Tibial nerve (tissue), 4 donors: ENCODE measurements at regions not wholly inside any gene's neighbourhood (a gene's known extent, or its start where the extent isn't known, plus 50 kb on each side); places are given as distances from the start of the nearest gene placed in this dataset.

Experiments used
- DNase-seq, 2 donors: peaks; one replicate each; pipeline ENCODE4 v3.0.0-alpha.2; 2019; ENCODE audit warnings: low spot score in 2 of 2
- H3K27ac ChIP-seq, 4 donors: fragments of 200-600 bp; sonication (generic) in 3 of 4; one replicate each; pipeline ENCODE4 v1.5.1; 2017 to 2019; ENCODE audit warnings: mild to moderate bottlenecking in 1 of 4
- H3K27me3 ChIP-seq, 2 donors: fragments of 200-600 bp; sonication (generic) in 1 of 2; one replicate each; pipeline versions ENCODE4 v1.5.1 to v1.6.0; 2017 to 2019
- H3K36me3 ChIP-seq, 3 donors: fragments of 200-600 bp; sonication (generic); one replicate each; pipeline ENCODE4 v1.5.1; 2018 to 2019
- H3K4me1 ChIP-seq, 4 donors: fragments of 200-600 bp; sonication (generic) in 3 of 4; one replicate each; pipeline ENCODE4 v1.5.1; 2017 to 2019
- H3K4me3 ChIP-seq, 4 donors: fragments of 200-600 bp; sonication (generic) in 3 of 4; one replicate each; pipeline ENCODE4 v1.5.1; 2017 to 2019; ENCODE audit warnings: mild to moderate bottlenecking in 1 of 4, moderate library complexity in 1 of 4
- H3K9me3 ChIP-seq, 4 donors: fragments of 200-600 bp; sonication (generic) in 3 of 4; one replicate each; pipeline ENCODE4 v1.5.1; 2017 to 2019
- EP300 ChIP-seq, 2 donors: sonication (generic); formaldehyde crosslinking; IDR thresholded peaks; one replicate each; pipeline ENCODE4 v1.6.1; 2017; ENCODE audit warnings: antibody characterized with exemption in 2 of 2, mild to moderate bottlenecking in 1 of 2
- POLR2A ChIP-seq, 2 donors: fragments of 450-650 bp; IDR thresholded peaks; one replicate each; pipeline ENCODE4 v1.6.1; 2017; ENCODE audit warnings: antibody characterized with exemption in 2 of 2, mild to moderate bottlenecking in 2 of 2, moderate library complexity in 2 of 2
- WGBS, 2 donors: methylation state at CpG; one replicate each; pipeline ENCODE4 v1.1.5; 2018; 5-methylcytosine and 5-hydroxymethylcytosine counted together
- TF ChIP-seq, protein P1 (sequence below), 5 experiments: fragments of 200-600 bp in 3 of 5; fragments of 450-650 bp in 2 of 5; sonication (generic) in 3 of 5; IDR thresholded peaks; one replicate each; pipeline ENCODE4 v1.5.1; 2016 to 2019; ENCODE audit warnings: antibody characterized with exemption in 5 of 5, mild to moderate bottlenecking in 3 of 5, moderate library complexity in 2 of 5

DNA sequence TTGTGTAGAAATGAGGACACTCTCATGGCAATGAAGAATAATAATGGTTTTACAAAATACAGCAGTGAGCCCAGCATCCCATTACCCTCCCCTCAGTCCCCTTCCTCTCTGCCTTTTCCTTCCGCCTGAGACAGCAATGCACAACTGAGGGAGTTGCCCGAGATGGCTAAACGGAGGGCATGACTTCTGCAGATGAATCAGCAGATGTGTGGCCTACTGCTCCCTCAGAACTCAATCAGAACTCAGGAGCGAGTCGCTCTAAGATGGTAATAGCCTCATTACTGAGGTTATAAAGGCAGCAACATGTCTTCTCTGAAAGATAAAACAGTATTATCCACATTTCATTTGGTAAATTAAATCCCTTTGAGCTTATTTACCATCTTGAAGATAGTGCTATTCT lies 326.6 kb downstream of the ENC1 start:
- Histone ChIP-seq H3K9me3 (no peaks in the 10 kb centered on the region), H3K27ac (no peak overlapping the region), H3K4me1 (peaks cover 0 to 12% (median 0%) of the 10 kb centered on the region in 4 donors), H3K36me3 (no peaks in the 10 kb centered on the region), H3K27me3 (no peaks in the 10 kb centered on the region), H3K4me3 (no peak overlapping the region)
- DNase-seq: no peak
- TF ChIP-seq POLR2A (IDR thresholded peaks at IDR 0.05): no peak
- TF ChIP-seq EP300 (IDR thresholded peaks at IDR 0.05): no peak
- TF ChIP-seq, protein P1, sequence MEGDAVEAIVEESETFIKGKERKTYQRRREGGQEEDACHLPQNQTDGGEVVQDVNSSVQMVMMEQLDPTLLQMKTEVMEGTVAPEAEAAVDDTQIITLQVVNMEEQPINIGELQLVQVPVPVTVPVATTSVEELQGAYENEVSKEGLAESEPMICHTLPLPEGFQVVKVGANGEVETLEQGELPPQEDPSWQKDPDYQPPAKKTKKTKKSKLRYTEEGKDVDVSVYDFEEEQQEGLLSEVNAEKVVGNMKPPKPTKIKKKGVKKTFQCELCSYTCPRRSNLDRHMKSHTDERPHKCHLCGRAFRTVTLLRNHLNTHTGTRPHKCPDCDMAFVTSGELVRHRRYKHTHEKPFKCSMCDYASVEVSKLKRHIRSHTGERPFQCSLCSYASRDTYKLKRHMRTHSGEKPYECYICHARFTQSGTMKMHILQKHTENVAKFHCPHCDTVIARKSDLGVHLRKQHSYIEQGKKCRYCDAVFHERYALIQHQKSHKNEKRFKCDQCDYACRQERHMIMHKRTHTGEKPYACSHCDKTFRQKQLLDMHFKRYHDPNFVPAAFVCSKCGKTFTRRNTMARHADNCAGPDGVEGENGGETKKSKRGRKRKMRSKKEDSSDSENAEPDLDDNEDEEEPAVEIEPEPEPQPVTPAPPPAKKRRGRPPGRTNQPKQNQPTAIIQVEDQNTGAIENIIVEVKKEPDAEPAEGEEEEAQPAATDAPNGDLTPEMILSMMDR (IDR thresholded peaks at IDR 0.05): no peak
- WGBS, 2 donors: 82 to 85% methylated on average over 5 of the region's 5 CpGs

DNA sequence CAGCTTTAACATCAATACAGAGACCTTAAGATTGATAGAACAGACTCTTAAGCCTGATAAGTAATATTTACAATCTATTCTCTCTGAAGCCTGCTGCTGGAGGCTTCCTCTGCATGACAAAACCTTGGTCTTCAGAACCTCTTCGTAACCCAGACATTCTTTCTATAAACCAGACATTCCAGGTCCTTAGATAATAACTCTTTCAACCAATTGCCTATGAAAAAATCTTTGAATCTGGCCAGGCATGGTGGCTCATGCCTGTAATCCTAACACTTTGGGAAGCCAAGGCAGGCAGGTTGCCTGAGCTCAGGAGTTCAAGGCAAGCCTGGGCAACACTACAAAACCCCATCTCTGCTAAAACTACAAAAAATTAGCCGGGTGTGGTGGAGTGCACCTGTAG lies 327.8 kb downstream of the ENC1 start:
- H3K36me3 ChIP-seq: no peaks in the 10 kb centered on the region
- peak overlapping the region in 1 of 4 donors; percentile 3 for H3K27ac ChIP-seq
- H3K27me3 ChIP-seq: no peaks in the 10 kb centered on the region
- no peak for TF ChIP-seq POLR2A (IDR thresholded peaks at IDR 0.05)
- TF ChIP-seq, protein P1 (IDR thresholded peaks at IDR 0.05): no peak
- TF ChIP-seq EP300 (IDR thresholded peaks at IDR 0.05): no peak
- WGBS, 2 donors: 87 to 88% methylated on average over 2 of the region's 2 CpGs
- no peaks in the 10 kb centered on the region for H3K9me3 ChIP-seq
- no peak overlapping the region for H3K4me3 ChIP-seq
- H3K4me1 ChIP-seq: peaks cover 0 to 12% (median 0%) of the 10 kb centered on the region in 4 donors
- no peak for DNase-seq

DNA sequence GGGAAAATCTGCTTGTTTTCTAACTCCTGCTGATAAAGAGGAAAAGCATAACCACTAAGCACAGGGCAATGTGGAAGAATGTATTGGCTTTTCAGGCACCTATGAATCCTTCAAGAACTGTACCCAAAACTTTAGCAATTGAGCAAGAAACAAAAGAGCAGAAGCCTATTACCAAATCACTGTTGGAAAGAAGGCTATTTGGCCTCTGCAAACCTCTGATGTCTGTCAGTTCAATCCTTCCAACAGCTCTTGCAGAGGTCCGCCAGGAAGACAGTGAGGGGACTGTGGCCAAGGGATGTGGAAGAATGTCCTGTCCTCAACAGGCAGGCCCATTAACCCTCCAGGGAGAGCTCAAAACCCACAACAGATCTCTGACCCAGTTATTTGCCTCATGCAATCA lies 328.6 kb downstream of the ENC1 start:
- H3K4me3 ChIP-seq: no peak overlapping the region
- WGBS, 2 donors: 84 to 95% methylated on average over 1 of the region's 1 CpG
- no peaks in the 10 kb centered on the region for H3K36me3 ChIP-seq
- no peaks in the 10 kb centered on the region for H3K9me3 ChIP-seq
- H3K4me1 ChIP-seq: peaks cover 0 to 12% (median 0%) of the 10 kb centered on the region in 4 donors
- TF ChIP-seq, protein P1 (IDR thresholded peaks at IDR 0.05): no peak
- TF ChIP-seq EP300 (IDR thresholded peaks at IDR 0.05): no peak
- no peak for TF ChIP-seq POLR2A (IDR thresholded peaks at IDR 0.05)
- DNase-seq: peak in 1 of 2 donors; percentile 17
- no peaks in the 10 kb centered on the region for H3K27me3 ChIP-seq
- H3K27ac ChIP-seq: peak overlapping the region in 1 of 4 donors; percentile 3

DNA sequence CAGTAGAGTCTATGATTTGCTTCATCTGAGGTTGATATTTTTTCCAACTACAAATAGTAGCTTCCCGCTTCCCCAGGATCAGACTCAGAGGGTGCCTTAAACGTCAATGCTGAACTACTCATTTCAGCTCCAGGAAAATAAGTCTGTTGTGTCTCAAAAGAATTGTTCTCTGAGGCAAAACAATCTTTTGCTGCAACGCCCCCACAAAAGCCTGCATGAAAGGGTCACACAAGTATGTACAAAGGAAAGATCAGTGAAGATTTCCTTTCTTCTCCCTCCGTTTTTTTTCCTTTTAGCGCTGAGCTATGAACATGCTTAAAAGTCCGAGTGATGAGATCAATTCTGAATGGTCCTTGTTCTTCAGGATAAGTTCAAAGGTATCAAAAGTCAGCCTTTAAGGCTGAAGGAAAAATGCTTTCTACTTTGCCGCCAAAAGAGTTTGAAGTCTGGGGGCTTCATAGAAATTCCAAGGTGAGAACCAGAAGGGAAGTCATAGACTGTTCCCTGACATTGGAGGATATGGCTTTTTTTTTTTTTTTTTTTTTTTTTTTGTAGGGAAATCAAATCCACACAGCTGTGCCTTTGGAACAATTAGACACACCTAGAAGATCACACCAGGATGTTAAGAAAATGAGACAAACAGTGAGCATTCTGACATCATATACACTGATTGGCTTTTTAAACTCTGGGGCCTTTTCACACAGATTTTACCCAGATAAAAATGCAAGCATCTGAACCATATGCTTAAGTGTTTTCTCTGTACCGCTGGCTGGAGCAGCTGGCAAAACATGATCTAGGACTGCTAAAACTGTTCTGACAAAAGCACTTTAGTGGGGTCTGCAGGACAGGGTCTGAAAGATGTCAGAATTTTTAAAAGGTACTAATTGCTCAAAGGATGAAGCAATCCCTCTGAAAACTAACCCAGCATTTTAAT lies 329.3 kb downstream of the ENC1 start:
- Histone ChIP-seq H3K36me3 (no peaks in the 10 kb centered on the region), H3K9me3 (no peaks in the 10 kb centered on the region), H3K27me3 (no peaks in the 10 kb centered on the region), H3K27ac (no peak overlapping the region), H3K4me1 (peaks cover 0 to 12% (median 0%) of the 10 kb centered on the region in 4 donors), H3K4me3 (no peak overlapping the region)
- 34 to 40% methylated on average over 8 of the region's 8 CpGs for WGBS, 2 donors
- no peak for DNase-seq
- TF ChIP-seq, protein P1 (IDR thresholded peaks at IDR 0.05): no peak
- TF ChIP-seq EP300 (IDR thresholded peaks at IDR 0.05) (no peak), POLR2A (IDR thresholded peaks at IDR 0.05) (no peak)

DNA sequence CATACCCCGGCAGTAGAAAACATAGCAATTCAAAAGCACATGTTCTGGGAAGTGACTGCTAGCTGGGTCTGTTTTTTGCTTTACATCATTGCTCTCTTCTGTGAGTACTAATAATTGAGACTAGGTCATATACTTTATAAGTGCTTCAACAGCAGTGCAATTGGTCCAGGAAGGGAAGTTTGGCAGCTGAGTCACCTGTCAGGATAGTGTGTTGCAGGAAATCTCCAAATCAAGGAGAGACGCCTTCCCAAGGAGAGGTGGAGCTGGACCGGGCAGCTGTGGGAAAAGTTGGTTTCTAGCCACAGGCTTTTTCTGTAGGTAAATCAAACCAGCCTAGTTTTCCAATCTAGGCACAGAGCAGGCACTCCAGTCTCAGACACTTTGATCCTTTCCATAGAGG lies 330.1 kb downstream of the ENC1 start:
- Histone ChIP-seq H3K36me3 (no peaks in the 10 kb centered on the region), H3K4me3 (no peak overlapping the region), H3K27ac (no peak overlapping the region), H3K9me3 (no peaks in the 10 kb centered on the region), H3K4me1 (peaks cover 0 to 12% (median 0%) of the 10 kb centered on the region in 4 donors), H3K27me3 (no peaks in the 10 kb centered on the region)
- TF ChIP-seq POLR2A (IDR thresholded peaks at IDR 0.05) (no peak), EP300 (IDR thresholded peaks at IDR 0.05) (no peak)
- TF ChIP-seq, protein P1 (IDR thresholded peaks at IDR 0.05): no peak
- DNase-seq: no peak
- 77 to 83% methylated on average over 3 of the region's 3 CpGs for WGBS, 2 donors
